PC-9 (cell line): ENCODE measurements at regions not wholly inside any gene's neighbourhood (a gene's known extent, or its start where the extent isn't known, plus 50 kb on each side); places are given as distances from the start of the nearest gene placed in this dataset.

Experiments used
- EZH2 ChIP-seq: fragments of 200-600 bp; sonication (generic); IDR thresholded peaks from 2 replicates; pipeline ENCODE4 v1.8.0; 2017; ENCODE audit warnings: antibody characterized with exemption, low read depth
- TF ChIP-seq, protein P1 (sequence below): fragments of 200-600 bp; sonication (generic); conservative IDR thresholded peaks from 2 replicates; pipeline ENCODE4 v1.6.1; 2017; ENCODE audit warnings: mixed run types, antibody characterized with exemption, mild to moderate bottlenecking, moderate library complexity

DNA sequence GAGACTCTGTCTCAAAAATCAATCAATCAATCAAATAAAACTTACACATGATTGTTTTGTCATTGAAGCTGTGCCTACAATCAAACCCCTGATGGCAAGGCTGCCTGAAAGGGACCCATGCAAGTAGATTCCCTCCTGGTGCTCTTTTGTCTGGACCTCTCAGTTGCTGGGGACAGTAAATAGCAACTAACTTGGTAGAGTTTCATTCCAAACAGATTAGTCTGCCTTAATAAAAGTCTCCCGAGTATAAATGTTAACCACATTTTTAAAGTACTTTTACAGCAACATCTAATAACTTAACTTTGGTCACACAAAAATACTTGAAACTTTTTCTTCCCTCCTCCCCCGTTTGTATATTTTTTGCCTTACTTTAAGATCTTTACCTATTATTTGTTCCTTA, 105.5 kb downstream of the FEM1C start:
- TF ChIP-seq, protein P1, sequence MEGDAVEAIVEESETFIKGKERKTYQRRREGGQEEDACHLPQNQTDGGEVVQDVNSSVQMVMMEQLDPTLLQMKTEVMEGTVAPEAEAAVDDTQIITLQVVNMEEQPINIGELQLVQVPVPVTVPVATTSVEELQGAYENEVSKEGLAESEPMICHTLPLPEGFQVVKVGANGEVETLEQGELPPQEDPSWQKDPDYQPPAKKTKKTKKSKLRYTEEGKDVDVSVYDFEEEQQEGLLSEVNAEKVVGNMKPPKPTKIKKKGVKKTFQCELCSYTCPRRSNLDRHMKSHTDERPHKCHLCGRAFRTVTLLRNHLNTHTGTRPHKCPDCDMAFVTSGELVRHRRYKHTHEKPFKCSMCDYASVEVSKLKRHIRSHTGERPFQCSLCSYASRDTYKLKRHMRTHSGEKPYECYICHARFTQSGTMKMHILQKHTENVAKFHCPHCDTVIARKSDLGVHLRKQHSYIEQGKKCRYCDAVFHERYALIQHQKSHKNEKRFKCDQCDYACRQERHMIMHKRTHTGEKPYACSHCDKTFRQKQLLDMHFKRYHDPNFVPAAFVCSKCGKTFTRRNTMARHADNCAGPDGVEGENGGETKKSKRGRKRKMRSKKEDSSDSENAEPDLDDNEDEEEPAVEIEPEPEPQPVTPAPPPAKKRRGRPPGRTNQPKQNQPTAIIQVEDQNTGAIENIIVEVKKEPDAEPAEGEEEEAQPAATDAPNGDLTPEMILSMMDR, result no peak
- TF ChIP-seq EZH2, result no peak
